Stimulated activated naive CD4-positive, alpha-beta T cell treated with Interleukin-2 at 50 U/mL for 16 hours (primary cell): ENCODE measurements at regions not wholly inside any gene's neighbourhood (a gene's known extent, or its start where the extent isn't known, plus 50 kb on each side); places are given as distances from the start of the nearest gene placed in this dataset.

ENCODE experiments used
- DNase-seq: peaks from one replicate; lab custom pipeline; 2025; lab: John Stamatoyannopoulos, UW

- no peak for DNase-seq
Measured at GRCh38 chr12:88310666-88311065, 168.6 kb downstream of the TMTC3 start.

GRCh38 chr12:88313554-88313953 lies 171.4 kb downstream of the TMTC3 start:
- no peak for DNase-seq

- DNase-seq, result no peak
Measured at GRCh38 chr12:88314706-88315105, 172.6 kb downstream of the TMTC3 start.

GRCh38 chr12:88318726-88319125 lies 176.6 kb downstream of the TMTC3 start:
- no peak for DNase-seq

- no peak for DNase-seq
Measured at GRCh38 chr12:88325076-88325815, 183.1 kb downstream of the TMTC3 start.

GRCh38 chr12:88325816-88326189 lies 183.7 kb downstream of the TMTC3 start:
- no peak for DNase-seq

- no peak for DNase-seq
Measured at GRCh38 chr12:88327276-88327675, 185.2 kb downstream of the TMTC3 start.

GRCh38 chr12:88328090-88328489 lies 186.0 kb downstream of the TMTC3 start:
- DNase-seq, result no peak

GRCh38 chr12:88329833-88330232 lies 187.7 kb downstream of the TMTC3 start:
- DNase-seq, result no peak

- DNase-seq, result no peak
Measured at GRCh38 chr12:88334271-88334670, 192.2 kb downstream of the TMTC3 start.

- DNase-seq, result no peak
Measured at GRCh38 chr12:88336076-88336739, 194.1 kb downstream of the TMTC3 start.

- DNase-seq, result no peak
Measured at GRCh38 chr12:88338486-88338885, 196.4 kb downstream of the TMTC3 start.

- no peak for DNase-seq
Measured at GRCh38 chr12:88339254-88339949, 197.3 kb downstream of the TMTC3 start.

GRCh38 chr12:88339966-88340365 lies 197.9 kb downstream of the TMTC3 start:
- no peak for DNase-seq

GRCh38 chr12:88342251-88342806 lies 200.2 kb downstream of the TMTC3 start:
- DNase-seq, result no peak

GRCh38 chr12:88351146-88351545 lies 209.0 kb downstream of the TMTC3 start:
- DNase-seq, result no peak

- no peak for DNase-seq
Measured at GRCh38 chr12:88354691-88355090, 212.6 kb downstream of the TMTC3 start.

- DNase-seq, result no peak
Measured at GRCh38 chr12:88360343-88360742, 218.2 kb downstream of the TMTC3 start.

GRCh38 chr12:88361493-88361892 lies 218.8 kb downstream of the KITLG start:
- DNase-seq, result no peak

- no peak for DNase-seq
Measured at GRCh38 chr12:88362439-88362838, 217.8 kb downstream of the KITLG start.

- DNase-seq, result no peak
Measured at GRCh38 chr12:88365403-88365802, 214.9 kb downstream of the KITLG start.

- DNase-seq, result no peak
Measured at GRCh38 chr12:88366101-88366500, 214.2 kb downstream of the KITLG start.

GRCh38 chr12:88367231-88367630 lies 213.0 kb downstream of the KITLG start:
- DNase-seq, result no peak
